ENCODE measurements at regions not wholly inside any gene's neighbourhood (a gene's known extent, or its start where the extent isn't known, plus 50 kb on each side); places are given as distances from the start of the nearest gene placed in this dataset.
"Not testable (repeated sequence)": the region's sequence is repeated elsewhere in the genome, so short reads cannot be mapped to it uniquely, and the experiment has no call there.

DNA sequence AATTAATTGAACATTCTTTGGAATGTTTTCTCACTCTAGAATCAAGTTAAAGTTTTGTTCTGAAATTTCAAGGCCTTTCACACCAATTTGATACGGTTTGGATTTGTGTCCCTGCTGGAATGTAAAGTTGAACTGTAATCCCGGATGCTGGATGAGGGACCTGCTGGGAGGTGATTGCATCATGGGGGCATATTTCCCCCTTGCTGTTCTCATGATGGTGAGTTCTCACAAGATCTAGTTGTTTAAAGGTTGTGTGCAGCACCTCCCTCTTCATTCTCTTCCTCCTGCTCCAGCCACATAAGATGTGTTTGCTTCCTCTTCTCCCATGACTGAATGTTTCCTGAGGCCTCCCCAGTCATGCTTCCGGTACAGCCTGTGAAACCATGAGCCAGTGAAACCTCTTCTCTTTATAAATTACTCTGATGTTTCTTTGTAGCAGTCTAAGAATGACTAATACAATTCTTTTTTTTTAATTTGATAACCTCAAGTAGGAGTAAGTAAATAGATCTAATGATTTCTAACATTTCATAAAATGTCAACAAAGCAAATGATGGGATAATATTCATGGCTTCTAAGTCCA is 144.2 kb upstream of the CDH7 start:
- BruUV-seq (replicated peaks), result no TSS peak
- H3K4me2 ChIP-seq (ENCODE audit: low read length), result no peak overlapping the region
- intact Hi-C loops (cut with micrococcal nuclease; ENCODE audit: unreplicated experiment), result no loop called here
- no peaks in the 10 kb centered on the region for H3K36me3 ChIP-seq (ENCODE audit: insufficient read depth, low read length)
- no peak overlapping the region for H3K27ac ChIP-seq (ENCODE audit: low read depth, low read length, poor library complexity, severe bottlenecking)
- H3K4me3 ChIP-seq (ENCODE audit: low read depth, low read length, poor library complexity, severe bottlenecking), result no peak overlapping the region
- no peak overlapping the region for H2AFZ ChIP-seq (ENCODE audit: low read length)
- no peaks in the 10 kb centered on the region for H4K20me1 ChIP-seq (ENCODE audit: insufficient read depth, low read length)
- ChIA-PET CTCF (ENCODE audit: unreplicated experiment) (no interaction called here), POLR2A (interaction anchor here (0.7 kb wide), 1 partner anchor 30 kb away, joined by 3 read pairs; no protein-coding TSS in a partner anchor)
- no peaks in the 10 kb centered on the region for H3K9me2 ChIP-seq (ENCODE audit: insufficient read depth, low read length)
- H3K79me2 ChIP-seq (ENCODE audit: insufficient read depth, low read depth, low read length), result no peaks in the 10 kb centered on the region
- no peaks in the 10 kb centered on the region for H3K9me3 ChIP-seq (ENCODE audit: low read length)
- DNase-seq (ENCODE audit: low spot score), result no peak
- TF ChIP-seq, protein P1, sequence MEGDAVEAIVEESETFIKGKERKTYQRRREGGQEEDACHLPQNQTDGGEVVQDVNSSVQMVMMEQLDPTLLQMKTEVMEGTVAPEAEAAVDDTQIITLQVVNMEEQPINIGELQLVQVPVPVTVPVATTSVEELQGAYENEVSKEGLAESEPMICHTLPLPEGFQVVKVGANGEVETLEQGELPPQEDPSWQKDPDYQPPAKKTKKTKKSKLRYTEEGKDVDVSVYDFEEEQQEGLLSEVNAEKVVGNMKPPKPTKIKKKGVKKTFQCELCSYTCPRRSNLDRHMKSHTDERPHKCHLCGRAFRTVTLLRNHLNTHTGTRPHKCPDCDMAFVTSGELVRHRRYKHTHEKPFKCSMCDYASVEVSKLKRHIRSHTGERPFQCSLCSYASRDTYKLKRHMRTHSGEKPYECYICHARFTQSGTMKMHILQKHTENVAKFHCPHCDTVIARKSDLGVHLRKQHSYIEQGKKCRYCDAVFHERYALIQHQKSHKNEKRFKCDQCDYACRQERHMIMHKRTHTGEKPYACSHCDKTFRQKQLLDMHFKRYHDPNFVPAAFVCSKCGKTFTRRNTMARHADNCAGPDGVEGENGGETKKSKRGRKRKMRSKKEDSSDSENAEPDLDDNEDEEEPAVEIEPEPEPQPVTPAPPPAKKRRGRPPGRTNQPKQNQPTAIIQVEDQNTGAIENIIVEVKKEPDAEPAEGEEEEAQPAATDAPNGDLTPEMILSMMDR (conservative IDR thresholded peaks at IDR 0.05; ENCODE audit: low read length), result no peak
- no peak for TF ChIP-seq EZH2phosphoT487 (IDR thresholded peaks at IDR 0.05; ENCODE audit: borderline replicate concordance, low read depth, low read length)
- no peaks in the 10 kb centered on the region for H3K4me1 ChIP-seq (ENCODE audit: insufficient read depth, low read length, poor library complexity, severe bottlenecking)

- H3K79me2 ChIP-seq (ENCODE audit: insufficient read depth, low read depth, low read length); BruUV-seq (replicated peaks); H3K27ac ChIP-seq (ENCODE audit: low read depth, low read length, poor library complexity, severe bottlenecking); DNase-seq (ENCODE audit: low spot score); H2AFZ ChIP-seq (ENCODE audit: low read length); H3K4me2 ChIP-seq (ENCODE audit: low read length); CTCF ChIA-PET (ENCODE audit: unreplicated experiment); H3K4me3 ChIP-seq (ENCODE audit: low read depth, low read length, poor library complexity, severe bottlenecking); H3K9me2 ChIP-seq (ENCODE audit: insufficient read depth, low read length); intact Hi-C loops (cut with micrococcal nuclease; ENCODE audit: unreplicated experiment); H4K20me1 ChIP-seq (ENCODE audit: insufficient read depth, low read length); POLR2A ChIA-PET; H3K4me1 ChIP-seq (ENCODE audit: insufficient read depth, low read length, poor library complexity, severe bottlenecking); H3K36me3 ChIP-seq (ENCODE audit: insufficient read depth, low read length); H3K9me3 ChIP-seq (ENCODE audit: low read length): not testable (repeated sequence)
Observed at GRCh38 chr18:65605352-65605751, 145.5 kb upstream of the CDH7 start.

- Histone ChIP-seq H2AFZ (ENCODE audit: low read length) (no peak overlapping the region), H3K4me2 (ENCODE audit: low read length) (no peak overlapping the region), H3K27ac (ENCODE audit: low read depth, low read length, poor library complexity, severe bottlenecking) (no peak overlapping the region), H3K4me3 (ENCODE audit: low read depth, low read length, poor library complexity, severe bottlenecking) (no peak overlapping the region), H3K9me3 (ENCODE audit: low read length) (no peaks in the 10 kb centered on the region), H3K9me2 (ENCODE audit: insufficient read depth, low read length) (no peaks in the 10 kb centered on the region), H3K79me2 (ENCODE audit: insufficient read depth, low read depth, low read length) (no peaks in the 10 kb centered on the region), H4K20me1 (ENCODE audit: insufficient read depth, low read length) (no peaks in the 10 kb centered on the region), H3K4me1 (ENCODE audit: insufficient read depth, low read length, poor library complexity, severe bottlenecking) (no peaks in the 10 kb centered on the region), H3K36me3 (ENCODE audit: insufficient read depth, low read length) (no peaks in the 10 kb centered on the region)
- DNase-seq (ENCODE audit: low spot score), result no peak
- no peak for TF ChIP-seq EZH2phosphoT487 (IDR thresholded peaks at IDR 0.05; ENCODE audit: borderline replicate concordance, low read depth, low read length)
- TF ChIP-seq, protein P1 (conservative IDR thresholded peaks at IDR 0.05; ENCODE audit: low read length), result no peak
- no TSS peak for BruUV-seq (replicated peaks)
- CTCF ChIA-PET (ENCODE audit: unreplicated experiment), result no interaction called here
- intact Hi-C loops (cut with micrococcal nuclease; ENCODE audit: unreplicated experiment), result no loop called here
- POLR2A ChIA-PET, result interaction anchor here (1.2 kb wide), 1 partner anchor 8 kb away, joined by 3 read pairs; no protein-coding TSS in a partner anchor
Observed at GRCh38 chr18:65601775-65602174, 149.0 kb upstream of the CDH7 start.
